ENCODE measurements at regions not wholly inside any gene's neighbourhood (a gene's known extent, or its start where the extent isn't known, plus 50 kb on each side); places are given as distances from the start of the nearest gene placed in this dataset.

GRCh38 chr4:186405957-186406356, 140.0 kb downstream of the F11 start:
- no peak for TF ChIP-seq CTCF (IDR thresholded peaks at IDR 0.05)
- TF ChIP-seq POLR2A (IDR thresholded peaks at IDR 0.05), result no peak

Measured in body of pancreas (tissue), 4 donors.